ENCODE measurements at regions not wholly inside any gene's neighbourhood (a gene's known extent, or its start where the extent isn't known, plus 50 kb on each side); places are given as distances from the start of the nearest gene placed in this dataset.

DNA sequence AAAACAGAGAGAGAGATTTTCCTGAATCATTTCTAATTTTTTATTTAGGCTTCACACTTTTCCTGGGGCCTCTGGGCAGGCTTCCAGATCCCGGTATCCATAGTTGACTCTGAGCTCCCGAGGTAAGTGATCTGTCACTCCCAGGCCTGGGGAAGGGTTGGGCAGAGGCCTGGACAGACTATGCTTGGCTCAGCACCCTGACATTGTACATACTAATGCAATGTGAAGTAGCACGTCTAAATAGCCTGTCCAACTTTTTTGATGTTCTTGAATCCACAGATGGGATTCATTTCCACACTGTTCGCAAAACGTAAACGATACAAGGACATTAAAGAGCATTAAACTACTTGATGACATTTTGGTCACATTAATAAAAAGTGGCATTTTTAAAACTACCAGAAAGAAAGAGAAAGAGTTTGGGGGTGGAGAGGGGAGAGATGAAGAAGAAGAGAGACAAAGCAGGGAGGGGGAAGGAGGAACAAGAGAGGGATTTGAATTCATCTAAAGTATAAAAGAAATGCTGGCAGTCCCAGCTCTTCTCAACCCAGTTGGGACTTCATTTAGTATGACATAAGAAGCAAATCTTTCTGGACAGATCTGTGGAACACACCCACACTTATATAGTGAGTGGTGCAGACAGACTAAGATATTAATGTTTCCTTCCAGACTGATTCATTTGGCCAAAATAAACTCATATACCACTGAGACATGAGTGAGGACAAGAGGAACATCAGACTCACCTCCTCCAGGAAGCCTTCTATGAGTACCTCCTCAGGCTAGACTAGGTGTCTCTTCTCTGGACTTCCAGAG is 514.2 kb downstream of the SOX6 start:
- TF ChIP-seq, protein P1, sequence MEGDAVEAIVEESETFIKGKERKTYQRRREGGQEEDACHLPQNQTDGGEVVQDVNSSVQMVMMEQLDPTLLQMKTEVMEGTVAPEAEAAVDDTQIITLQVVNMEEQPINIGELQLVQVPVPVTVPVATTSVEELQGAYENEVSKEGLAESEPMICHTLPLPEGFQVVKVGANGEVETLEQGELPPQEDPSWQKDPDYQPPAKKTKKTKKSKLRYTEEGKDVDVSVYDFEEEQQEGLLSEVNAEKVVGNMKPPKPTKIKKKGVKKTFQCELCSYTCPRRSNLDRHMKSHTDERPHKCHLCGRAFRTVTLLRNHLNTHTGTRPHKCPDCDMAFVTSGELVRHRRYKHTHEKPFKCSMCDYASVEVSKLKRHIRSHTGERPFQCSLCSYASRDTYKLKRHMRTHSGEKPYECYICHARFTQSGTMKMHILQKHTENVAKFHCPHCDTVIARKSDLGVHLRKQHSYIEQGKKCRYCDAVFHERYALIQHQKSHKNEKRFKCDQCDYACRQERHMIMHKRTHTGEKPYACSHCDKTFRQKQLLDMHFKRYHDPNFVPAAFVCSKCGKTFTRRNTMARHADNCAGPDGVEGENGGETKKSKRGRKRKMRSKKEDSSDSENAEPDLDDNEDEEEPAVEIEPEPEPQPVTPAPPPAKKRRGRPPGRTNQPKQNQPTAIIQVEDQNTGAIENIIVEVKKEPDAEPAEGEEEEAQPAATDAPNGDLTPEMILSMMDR (IDR thresholded peaks at IDR 0.05), result no peak
- TF ChIP-seq EP300 (IDR thresholded peaks at IDR 0.05) (no peak), POLR2A (IDR thresholded peaks at IDR 0.05) (no peak), POLR2AphosphoS5 (IDR thresholded peaks at IDR 0.05) (no peak)
